HCT116 (cell line): ENCODE measurements at regions not wholly inside any gene's neighbourhood (a gene's known extent, or its start where the extent isn't known, plus 50 kb on each side); places are given as distances from the start of the nearest gene placed in this dataset.

Experiments
- ATAC-seq: fragments of 200-7000 bp; cut with Tn5 transposase; 2 replicates; pipeline ENCODE4 v1.9.1; 2020; ENCODE audit warnings: mild to moderate bottlenecking, moderate library complexity
- BruUV-seq: library from RNA; stranded (reverse); fragments of 400-500 nt; replicated peaks from 2 replicates; lab custom pipeline; 2021; lab: Mats Ljungman, UMichigan
- CTCF ChIA-PET: fragments of 300-600 bp; sonication (Branson Sonifier 250); formaldehyde crosslinking; loops from one replicate; lab custom pipeline; 2021; ENCODE audit warnings: antibody characterized with exemption; lab: Charles Lee
- POLR2A ChIA-PET: fragments of 300-600, 350-600 bp; sonication (Branson Sonifier 250); formaldehyde crosslinking; loops from one replicate; lab custom pipeline; 2021; ENCODE audit warnings: antibody characterized with exemption; lab: Charles Lee
- RAD21 ChIA-PET, 2 experiments: fragments of 300-600 bp; sonication (Branson Sonifier 250); formaldehyde crosslinking; loops; one replicate each; lab custom pipeline; 2023; ENCODE audit warnings: low total read pairs in 2 of 2; ENCODE audit not compliant: uncharacterized antibody in 2 of 2, unreplicated experiment in 2 of 2, low non-redundant PET in 1 of 2; lab: Charles Lee
- DNase-seq: peaks from one replicate; pipeline ENCODE4 v3.0.0-alpha.2; 2010; ENCODE audit warnings: low read depth, low spot score
- H2AFZ ChIP-seq: fragments of 200-600 bp; shearing (Covaris generic), sonication (generic); 2 replicates; pipeline ENCODE4 v1.6.1; 2017; ENCODE audit warnings: low read depth, mixed run types, mixed read lengths, antibody characterized with exemption, low read length; ENCODE audit not compliant: poor library complexity, severe bottlenecking
- H3K27ac ChIP-seq: 2 replicates; pipeline ENCODE4 v1.5.1; 2012; ENCODE audit warnings: low read depth, low read length
- H3K27me3 ChIP-seq: fragments of 200-600 bp; sonication (generic); 2 replicates; pipeline ENCODE4 v1.6.1; 2016; ENCODE audit warnings: mixed run types, low read length, mixed read lengths; ENCODE audit not compliant: insufficient read depth
- H3K36me3 ChIP-seq, 2 experiments: fragments of 200-500 bp in 1 of 2; fragments of 200-600 bp in 1 of 2; sonication (Bioruptor generic) in 1 of 2; sonication (generic) in 1 of 2; 2 replicates each; pipeline versions ENCODE4 v1.5.1 to v1.6.1; 2014 to 2016; ENCODE audit warnings: low read length in 2 of 2, inconsistent platforms in 1 of 2, mixed read lengths in 1 of 2, mixed run types in 1 of 2; ENCODE audit not compliant: insufficient read depth in 2 of 2, control insufficient read depth in 1 of 2
- H3K4me1 ChIP-seq, 2 experiments: fragments of 200-600 bp in 1 of 2; sonication (generic) in 1 of 2; 2 replicates each; pipeline versions ENCODE4 v1.5.1 to v1.6.1; 2012 to 2017; ENCODE audit warnings: low read length in 2 of 2, inconsistent platforms in 1 of 2, mild to moderate bottlenecking in 1 of 2, mixed read lengths in 1 of 2, mixed run types in 1 of 2, moderate library complexity in 1 of 2; ENCODE audit not compliant: insufficient read depth in 2 of 2, control insufficient read depth in 1 of 2
- H3K4me2 ChIP-seq: fragments of 200-600 bp; sonication (generic); 2 replicates; pipeline ENCODE4 v1.6.1; 2017; ENCODE audit warnings: mixed run types, low read length, mixed read lengths
- H3K4me3 ChIP-seq, 2 experiments: fragments of 200-600 bp in 1 of 2; sonication (generic) in 1 of 2; replicated peaks in 1 of 2; 2 replicates each; pipeline ENCODE4 v1.5.1; 2011 to 2016; ENCODE audit warnings: low read length in 2 of 2, control low read depth in 1 of 2, low read depth in 1 of 2, mild to moderate bottlenecking in 1 of 2, mixed read lengths in 1 of 2, mixed run types in 1 of 2
- H3K79me2 ChIP-seq: fragments of 200-600 bp; sonication (generic); 2 replicates; pipeline ENCODE4 v1.6.1; 2017; ENCODE audit warnings: mild to moderate bottlenecking, mixed run types, low read length, moderate library complexity, mixed read lengths; ENCODE audit not compliant: insufficient read depth
- H3K9ac ChIP-seq: fragments of 200-600 bp; sonication (generic); 2 replicates; pipeline ENCODE4 v1.6.1; 2016; ENCODE audit warnings: low read length, mixed read lengths
- H3K9me2 ChIP-seq: fragments of 200-600 bp; sonication (generic), shearing (Covaris generic); 2 replicates; pipeline ENCODE4 v1.6.1; 2017; ENCODE audit warnings: mixed run types, mild to moderate bottlenecking, moderate library complexity; ENCODE audit not compliant: insufficient read depth
- H3K9me3 ChIP-seq, 2 experiments: fragments of 200-500 bp in 1 of 2; fragments of 200-600 bp in 1 of 2; sonication (Bioruptor generic) in 1 of 2; sonication (generic) in 1 of 2; 2 replicates each; pipeline ENCODE4 v1.6.1; 2014 to 2017; ENCODE audit warnings: low read length in 2 of 2, mixed read lengths in 2 of 2, inconsistent platforms in 1 of 2, low read depth in 1 of 2, mild to moderate bottlenecking in 1 of 2, mixed run types in 1 of 2, moderate library complexity in 1 of 2; ENCODE audit not compliant: control insufficient read depth in 1 of 2, insufficient read depth in 1 of 2
- H4K20me1 ChIP-seq: fragments of 200-600 bp; sonication (generic), shearing (Covaris generic); 2 replicates; pipeline ENCODE4 v1.6.1; 2017; ENCODE audit warnings: mixed run types, mild to moderate bottlenecking, moderate library complexity; ENCODE audit not compliant: insufficient read depth
- ATF3 ChIP-seq: IDR thresholded peaks from 2 replicates; pipeline ENCODE4 v1.6.1; 2012
- CBX3 ChIP-seq: IDR thresholded peaks from 2 replicates; pipeline ENCODE4 v1.6.1; 2012; ENCODE audit warnings: low read depth
- CEBPB ChIP-seq: IDR thresholded peaks from 2 replicates; pipeline ENCODE4 v1.6.1; 2012; ENCODE audit warnings: low read depth
- CTCF ChIP-seq, 3 experiments: fragments of 200-600 bp in 1 of 3; sonication (generic) in 1 of 3; IDR thresholded peaks in 2 of 3; conservative IDR thresholded peaks in 1 of 3; 2 replicates each; pipeline ENCODE4 v1.5.1; 2012 to 2017; ENCODE audit warnings: low read depth in 2 of 3, low read length in 2 of 3, antibody characterized with exemption in 1 of 3, borderline replicate concordance in 1 of 3, control low read depth in 1 of 3, mild to moderate bottlenecking in 1 of 3, mixed read lengths in 1 of 3, mixed run types in 1 of 3, moderate library complexity in 1 of 3; ENCODE audit not compliant: insufficient read depth in 1 of 3
- ELF1 ChIP-seq: IDR thresholded peaks from 2 replicates; pipeline ENCODE4 v1.6.1; 2012; ENCODE audit warnings: low read depth, borderline replicate concordance
- EZH2 ChIP-seq: fragments of 200-600 bp; sonication (generic); IDR thresholded peaks from 2 replicates; pipeline ENCODE4 v1.6.1; 2017; ENCODE audit warnings: antibody characterized with exemption, mixed run types
- POLR2A ChIP-seq: IDR thresholded peaks from 2 replicates; pipeline ENCODE4 v1.7.0; 2011; ENCODE audit warnings: borderline replicate concordance; ENCODE audit not compliant: insufficient read depth, insufficient read length; ENCODE audit errors: extremely low read depth
- REST ChIP-seq: IDR thresholded peaks from 2 replicates; pipeline ENCODE4 v1.6.1; 2012; ENCODE audit warnings: low read depth
- YY1 ChIP-seq: IDR thresholded peaks from 2 replicates; pipeline ENCODE4 v1.6.1; 2011; ENCODE audit warnings: low read length, low read depth, moderate library complexity, mild to moderate bottlenecking; ENCODE audit not compliant: insufficient replicate concordance; ENCODE audit errors: extremely low read depth
- ZNF274 ChIP-seq: fragments of 200-500 bp; sonication (Bioruptor generic); IDR thresholded peaks from 2 replicates; pipeline ENCODE4 v1.6.1; 2014; ENCODE audit warnings: mild to moderate bottlenecking, low read depth, low read length, inconsistent platforms
- intact Hi-C: fragments of 100-400 bp; cut with micrococcal nuclease; formaldehyde crosslinking; loops from 2 replicates; pipeline ENCODE4 v1.10.0; 2022

GRCh38 chr5:31116466-31117031, 76.9 kb upstream of the CDH6 start:
- BruUV-seq: no TSS peak
- no peak overlapping the region for H3K4me3 ChIP-seq
- peaks cover 3 to 36% of the 10 kb centered on the region in 2 experiments; a peak in 2 of 4 replicates for H3K9me3 ChIP-seq
- no peak for ATAC-seq
- no peaks in the 10 kb centered on the region for H4K20me1 ChIP-seq
- no peaks in the 10 kb centered on the region for H3K4me1 ChIP-seq
- no peak overlapping the region for H3K27ac ChIP-seq
- ChIA-PET RAD21 (no interaction called here), POLR2A (no interaction called here), CTCF (no interaction called here)
- no peak overlapping the region for H2AFZ ChIP-seq
- H3K79me2 ChIP-seq: no peaks in the 10 kb centered on the region
- DNase-seq: no peak
- H3K27me3 ChIP-seq: no peaks in the 10 kb centered on the region
- no peak overlapping the region for H3K9ac ChIP-seq
- TF ChIP-seq YY1: no peak
- no peak for TF ChIP-seq CTCF (IDR thresholded peaks at IDR 0.05 in 2 of 3, conservative IDR thresholded peaks at IDR 0.05 in 1 of 3; ENCODE audit: borderline replicate concordance in 1 of 3, insufficient read depth in 1 of 3, low read depth in 2 of 3, low read length in 2 of 3)
- TF ChIP-seq ZNF274: no peak
- no peak for TF ChIP-seq ELF1
- no peak for TF ChIP-seq EZH2
- TF ChIP-seq CEBPB: no peak
- no peak for TF ChIP-seq ATF3
- no peak for TF ChIP-seq CBX3
- no peak for TF ChIP-seq POLR2A
- TF ChIP-seq REST: no peak
- H3K4me2 ChIP-seq: no peak overlapping the region
- H3K36me3 ChIP-seq: no peaks in the 10 kb centered on the region
- intact Hi-C loops: no loop called here
- H3K9me2 ChIP-seq: no peaks in the 10 kb centered on the region
